Endothelial cell of umbilical vein (primary cell): ENCODE measurements at regions not wholly inside any gene's neighbourhood (a gene's known extent, or its start where the extent isn't known, plus 50 kb on each side); places are given as distances from the start of the nearest gene placed in this dataset.

Experiments used
- BruUV-seq: library from RNA; stranded (reverse); fragments of 400-500 nt; replicated peaks from 2 replicates; lab custom pipeline; 2021; lab: Mats Ljungman, UMichigan
- CTCF ChIA-PET: fragments of 300-600, 350-600 bp; sonication (Branson Sonifier 250); formaldehyde crosslinking; loops from one replicate; lab custom pipeline; 2021; ENCODE audit warnings: antibody characterized with exemption, inconsistent platforms; lab: Charles Lee
- POLR2A ChIA-PET: fragments of 300-600, 350-600 bp; sonication (Branson Sonifier 250); formaldehyde crosslinking; loops from one replicate; lab custom pipeline; 2021; ENCODE audit warnings: antibody characterized with exemption, inconsistent platforms; lab: Charles Lee
- DNase-seq: peaks from one replicate; pipeline ENCODE4 v3.0.0-alpha.2; 2011; ENCODE audit warnings: low read depth, low spot score
- FAIRE-seq: peaks from 2 replicates; lab custom pipeline; 2011; peaks lifted over from hg19 to GRCh38; lab: Jason Lieb, UNC
- H2AFZ ChIP-seq: 2 replicates; pipeline ENCODE4 v1.6.0; 2012; ENCODE audit warnings: low read depth, low read length, control low read depth, inconsistent platforms
- H3K27ac ChIP-seq: 2 replicates; pipeline ENCODE4 v1.5.1; 2011; ENCODE audit warnings: low read depth, mild to moderate bottlenecking, control low read depth, low read length, moderate library complexity; ENCODE audit not compliant: insufficient read depth
- H3K27me3 ChIP-seq, 2 experiments: 2 replicates each; pipeline versions ENCODE4 v1.6.0 to v1.6.1; 2011; ENCODE audit warnings: low read length in 2 of 2, mixed read lengths in 1 of 2; ENCODE audit not compliant: control insufficient read depth in 2 of 2, insufficient read depth in 2 of 2
- H3K36me3 ChIP-seq, 2 experiments: 2 replicates in 1 of 2; 3 replicates in 1 of 2; pipeline ENCODE4 v1.5.1; 2011; ENCODE audit warnings: low read length in 2 of 2, mild to moderate bottlenecking in 1 of 2, moderate library complexity in 1 of 2; ENCODE audit not compliant: control insufficient read depth in 2 of 2, insufficient read depth in 2 of 2; ENCODE audit errors: extremely low read depth in 1 of 2
- H3K4me1 ChIP-seq: 3 replicates; pipeline ENCODE4 v1.5.1; 2011; ENCODE audit warnings: mild to moderate bottlenecking, low read length; ENCODE audit not compliant: control insufficient read depth, insufficient read depth; ENCODE audit errors: extremely low read depth
- H3K4me2 ChIP-seq: 2 replicates; pipeline ENCODE4 v1.6.1; 2011; ENCODE audit warnings: low read length, control low read depth, mixed read lengths; ENCODE audit not compliant: insufficient read depth
- H3K4me3 ChIP-seq, 3 experiments: fragments of 200-600 bp in 1 of 3; sonication (generic), shearing (Covaris generic) in 1 of 3; replicated peaks in 1 of 3; 2 replicates each; pipeline ENCODE4 v1.5.1; 2011 to 2016; ENCODE audit warnings: control low read depth in 3 of 3, low read length in 3 of 3, mild to moderate bottlenecking in 2 of 3, inconsistent platforms in 1 of 3, low read depth in 1 of 3, moderate library complexity in 1 of 3; ENCODE audit not compliant: insufficient read depth in 1 of 3
- H3K79me2 ChIP-seq: 2 replicates; pipeline ENCODE4 v1.6.0; 2012; ENCODE audit warnings: low read length, inconsistent platforms; ENCODE audit not compliant: control insufficient read depth, insufficient read depth
- H3K9ac ChIP-seq: replicated peaks from 2 replicates; pipeline ENCODE3; 2011; ENCODE audit warnings: low read length, control low read depth; ENCODE audit not compliant: insufficient read depth; ENCODE audit errors: extremely low read depth
- H3K9me1 ChIP-seq: replicated peaks from 3 replicates; pipeline ENCODE4 v1.6.0; 2011; ENCODE audit warnings: mild to moderate bottlenecking, low read length; ENCODE audit not compliant: control insufficient read depth, insufficient read depth; ENCODE audit errors: extremely low read depth
- H3K9me3 ChIP-seq: replicated peaks from 2 replicates; pipeline ENCODE4 v1.5.1; 2012; ENCODE audit warnings: low read length, inconsistent platforms; ENCODE audit not compliant: control insufficient read depth, insufficient read depth
- H4K20me1 ChIP-seq: replicated peaks from 2 replicates; pipeline ENCODE3; 2011; ENCODE audit warnings: mild to moderate bottlenecking, low read length; ENCODE audit not compliant: control insufficient read depth, insufficient read depth; ENCODE audit errors: extremely low read depth
- CTCF ChIP-seq, 2 donors: IDR thresholded peaks; 1 replicate in 1 of 2; 2 replicates in 1 of 2; pipeline ENCODE4 v1.5.1; 2011; ENCODE audit warnings: low read length in 2 of 2, mild to moderate bottlenecking in 2 of 2, moderate library complexity in 2 of 2, control low read depth in 1 of 2, inconsistent platforms in 1 of 2, low read depth in 1 of 2; ENCODE audit not compliant: insufficient read depth in 1 of 2; ENCODE audit errors: extremely low read depth in 1 of 2
- EZH2 ChIP-seq: IDR thresholded peaks from 2 replicates; pipeline ENCODE4 v1.6.1; 2012; ENCODE audit warnings: borderline replicate concordance, low read depth, mild to moderate bottlenecking, moderate library complexity, low read length, inconsistent platforms; ENCODE audit not compliant: severe bottlenecking
- FOS ChIP-seq: IDR thresholded peaks from 2 replicates; pipeline ENCODE4 v1.6.1; 2011; ENCODE audit warnings: mild to moderate bottlenecking, low read length, moderate library complexity, borderline replicate concordance; ENCODE audit not compliant: insufficient read depth
- GATA2 ChIP-seq: IDR thresholded peaks from 2 replicates; pipeline ENCODE4 v1.7.0; 2011; ENCODE audit warnings: low read depth, mild to moderate bottlenecking, moderate library complexity, mixed read lengths, low read length; ENCODE audit not compliant: insufficient read length, insufficient read depth
- JUN ChIP-seq: IDR thresholded peaks from 2 replicates; pipeline ENCODE4 v1.6.1; 2011; ENCODE audit warnings: borderline replicate concordance, low read depth; ENCODE audit not compliant: insufficient read length, insufficient read depth
- MAX ChIP-seq: IDR thresholded peaks from 2 replicates; pipeline ENCODE4 v1.6.1; 2011; ENCODE audit not compliant: insufficient read depth, insufficient read length
- MYC ChIP-seq: IDR thresholded peaks from one replicate; pipeline ENCODE4 v1.6.1; 2011; ENCODE audit warnings: mild to moderate bottlenecking, low read depth, low read length
- POLR2A ChIP-seq: IDR thresholded peaks from 2 replicates; pipeline ENCODE4 v1.6.1; 2012; ENCODE audit warnings: low read depth, mild to moderate bottlenecking, control low read depth, low read length
- POLR2AphosphoS5 ChIP-seq: IDR thresholded peaks from 2 replicates; pipeline ENCODE4 v1.6.1; 2012; ENCODE audit warnings: low read depth, mild to moderate bottlenecking, control low read depth, low read length, moderate library complexity; ENCODE audit not compliant: insufficient read depth
- dilution Hi-C: fragments of 300-500 bp; cut with MboI; formaldehyde crosslinking; loops from one replicate; pipeline ENCODE4 v1.15.0; 2019; ENCODE audit warnings: low sequenced_read_pairs; ENCODE audit not compliant: extremely low pct_ligation_motif_present
- intact Hi-C: fragments of 100-400 bp; cut with micrococcal nuclease; formaldehyde crosslinking; loops from one replicate; pipeline ENCODE4 v1.10.0; 2022

- CTCF ChIA-PET: no interaction called here
- dilution Hi-C loops: no loop called here
These were observed 83.4 kb upstream of the ZFHX3 start for GRCh38 chr16:73131156-73131862.

GRCh38 chr16:73129455-73129854 lies 81.5 kb upstream of the ZFHX3 start:
- dilution Hi-C loops: no loop called here
- H3K4me1 ChIP-seq: no peaks in the 10 kb centered on the region
- no peaks in the 10 kb centered on the region for H3K79me2 ChIP-seq
- no peaks in the 10 kb centered on the region for H3K9me1 ChIP-seq
- peaks cover 0 to 3% of the 10 kb centered on the region in 2 experiments for H3K27me3 ChIP-seq
- H3K4me3 ChIP-seq: no peak overlapping the region
- no peak for FAIRE-seq
- H3K36me3 ChIP-seq: no peaks in the 10 kb centered on the region
- no peaks in the 10 kb centered on the region for H4K20me1 ChIP-seq
- H3K9ac ChIP-seq: no peak overlapping the region
- no peak for TF ChIP-seq FOS
- TF ChIP-seq GATA2: no peak
- no peak for TF ChIP-seq EZH2
- TF ChIP-seq POLR2A: no peak
- TF ChIP-seq CTCF (IDR thresholded peaks at IDR 0.05; ENCODE audit: extremely low read depth in 1 of 2, insufficient read depth in 1 of 2, low read depth in 1 of 2, low read length in 2 of 2): no peak
- no peak for TF ChIP-seq MAX
- TF ChIP-seq POLR2AphosphoS5: no peak
- no peak for TF ChIP-seq MYC
- intact Hi-C loops: no loop called here
- H3K27ac ChIP-seq: no peak overlapping the region
- CTCF ChIA-PET: interaction anchor here (1.1 to 1.2 kb wide), 2 partner anchors 10 to 33 kb away, joined by 3 to 4 read pairs; no protein-coding TSS in a partner anchor
- no peak overlapping the region for H3K4me2 ChIP-seq
- H3K9me3 ChIP-seq: no peaks in the 10 kb centered on the region
- no TSS peak for BruUV-seq
- POLR2A ChIA-PET: no interaction called here
- DNase-seq: no peak
- H2AFZ ChIP-seq: no peak overlapping the region

More at GRCh38 chr16:73131156-73131862, 83.4 kb upstream of the ZFHX3 start:
- no peak overlapping the region for H2AFZ ChIP-seq
- peaks cover 0 to 3% of the 10 kb centered on the region in 2 experiments for H3K27me3 ChIP-seq
- no peaks in the 10 kb centered on the region for H3K9me1 ChIP-seq
- POLR2A ChIA-PET: no interaction called here
- TF ChIP-seq POLR2A (no peak), JUN (peak; percentile 13), GATA2 (no peak), EZH2 (no peak)
- no peaks in the 10 kb centered on the region for H3K9me3 ChIP-seq
- H3K79me2 ChIP-seq: no peaks in the 10 kb centered on the region
- no peak overlapping the region for H3K27ac ChIP-seq
- BruUV-seq: no TSS peak
- H4K20me1 ChIP-seq: no peaks in the 10 kb centered on the region
- FAIRE-seq (no peak), DNase-seq (peak; percentile 14)
- H3K9ac ChIP-seq: no peak overlapping the region
- intact Hi-C loops: no loop called here
- no peaks in the 10 kb centered on the region for H3K36me3 ChIP-seq
- no peak overlapping the region for H3K4me3 ChIP-seq
- no peaks in the 10 kb centered on the region for H3K4me1 ChIP-seq
- no peak overlapping the region for H3K4me2 ChIP-seq
